Cardiac septum (tissue), 1 donor: ENCODE measurements at regions not wholly inside any gene's neighbourhood (a gene's known extent, or its start where the extent isn't known, plus 50 kb on each side); places are given as distances from the start of the nearest gene placed in this dataset.

Experiments
- DNase-seq: peaks from one replicate; pipeline ENCODE4 v3.0.0-alpha.2; 2020; ENCODE audit warnings: low spot score
- intact Hi-C: fragments of 100-400 bp; cut with DNase I; formaldehyde crosslinking; loops from one replicate; pipeline ENCODE4 v1.14.0; 2022
- donor health status: DM: no; HTN: no; CAD: no.

- intact Hi-C loops: no loop called here
- DNase-seq: no peak
Observed at GRCh38 chr20:24718277-24718676, 230.8 kb upstream of the CST7 start.

- intact Hi-C loops: no loop called here
- peak; percentile 58 for DNase-seq
Observed at GRCh38 chr20:24718696-24719095, 230.4 kb upstream of the CST7 start.

- intact Hi-C loops: no loop called here
- no peak for DNase-seq
Observed at GRCh38 chr20:24720957-24721356, 228.1 kb upstream of the CST7 start.

- intact Hi-C loops: no loop called here
- DNase-seq: no peak
Observed at GRCh38 chr20:24721891-24722568, 227.0 kb upstream of the CST7 start.

- peak; percentile 41 for DNase-seq
- intact Hi-C loops: no loop called here
Observed at GRCh38 chr20:24722586-24722985, 226.5 kb upstream of the CST7 start.

GRCh38 chr20:24723186-24723585 is 225.9 kb upstream of the CST7 start:
- DNase-seq: no peak
- intact Hi-C loops: no loop called here

GRCh38 chr20:24723647-24724352 is 225.3 kb upstream of the CST7 start:
- DNase-seq: no peak
- intact Hi-C loops: no loop called here

- intact Hi-C loops: no loop called here
- no peak for DNase-seq
Observed at GRCh38 chr20:24724982-24725533, 224.0 kb upstream of the CST7 start.

- intact Hi-C loops: no loop called here
- no peak for DNase-seq
Observed at GRCh38 chr20:24727795-24728194, 221.3 kb upstream of the CST7 start.

- no peak for DNase-seq
- intact Hi-C loops: no loop called here
Observed at GRCh38 chr20:24729896-24730605, 219.0 kb upstream of the CST7 start.

GRCh38 chr20:24730750-24731149 is 218.3 kb upstream of the CST7 start:
- intact Hi-C loops: no loop called here

GRCh38 chr20:24731312-24731711 is 217.8 kb upstream of the CST7 start:
- no peak for DNase-seq
- intact Hi-C loops: no loop called here

More at GRCh38 chr20:24730750-24731149, 218.3 kb upstream of the CST7 start:
- no peak for DNase-seq

- intact Hi-C loops: no loop called here
- DNase-seq: no peak
Observed at GRCh38 chr20:24732076-24732475, 217.0 kb upstream of the CST7 start.

- intact Hi-C loops: no loop called here
Observed at GRCh38 chr20:24732599-24732998, 216.5 kb upstream of the CST7 start.

GRCh38 chr20:24733416-24733815 is 215.7 kb upstream of the CST7 start:
- intact Hi-C loops: no loop called here
- no peak for DNase-seq

More at GRCh38 chr20:24732599-24732998, 216.5 kb upstream of the CST7 start:
- DNase-seq: no peak

GRCh38 chr20:24734139-24734538 is 214.9 kb upstream of the CST7 start:
- intact Hi-C loops: no loop called here
- DNase-seq: no peak

GRCh38 chr20:24735263-24735662 is 213.8 kb upstream of the CST7 start:
- intact Hi-C loops: no loop called here
- no peak for DNase-seq

- intact Hi-C loops: no loop called here
- no peak for DNase-seq
Observed at GRCh38 chr20:24736131-24736843, 212.8 kb upstream of the CST7 start.

GRCh38 chr20:24736844-24737211 is 212.2 kb upstream of the CST7 start:
- no peak for DNase-seq
- intact Hi-C loops: no loop called here
